ENCODE measurements at regions not wholly inside any gene's neighbourhood (a gene's known extent, or its start where the extent isn't known, plus 50 kb on each side); places are given as distances from the start of the nearest gene placed in this dataset.
"Not testable (repeated sequence)": the region's sequence is repeated elsewhere in the genome, so short reads cannot be mapped to it uniquely, and the experiment has no call there.

DNA sequence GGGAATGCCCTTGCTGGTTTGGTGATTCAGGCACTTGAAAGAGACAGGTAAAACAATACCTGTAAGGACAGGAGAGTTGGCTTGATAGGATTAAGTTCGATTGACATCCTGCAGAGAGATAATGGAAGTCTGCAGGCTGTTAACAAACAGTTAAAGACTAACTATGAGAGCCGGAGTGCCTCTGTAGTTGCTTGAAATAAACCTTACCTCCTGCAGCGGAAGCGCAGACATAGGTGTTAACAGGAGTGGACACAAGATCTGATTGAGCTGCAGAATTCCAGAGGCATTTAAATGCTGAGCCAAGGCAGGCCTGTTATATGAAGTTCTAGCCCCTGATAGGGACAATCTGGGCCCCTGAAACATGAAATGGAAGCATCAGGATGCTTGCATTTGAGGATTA is 416.7 kb upstream of the MAOA start:
- no peak for DNase-seq

DNA sequence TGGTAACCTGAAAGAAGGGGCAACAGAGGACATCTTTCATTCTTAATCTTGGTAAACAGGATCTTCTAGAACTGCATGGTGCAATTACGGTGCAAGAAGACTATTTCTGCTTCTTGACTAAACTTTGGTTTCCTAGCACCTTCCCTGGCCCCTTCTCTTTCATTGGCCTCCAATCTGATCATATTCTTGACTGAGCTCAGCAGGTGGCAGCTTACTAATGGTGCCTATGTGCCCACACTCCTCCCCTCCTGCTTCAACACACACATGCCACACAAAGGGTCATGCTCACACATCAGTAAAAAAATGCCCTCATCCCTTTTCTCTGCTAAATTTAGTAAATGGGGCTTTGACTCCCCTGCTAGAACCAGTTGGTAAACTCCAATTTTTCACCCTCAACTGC is 400.5 kb upstream of the MAOA start:
- DNase-seq: no peak

GRCh38 chrX:43266487-43266886 is 389.6 kb upstream of the MAOA start:
- DNase-seq: no peak

DNA sequence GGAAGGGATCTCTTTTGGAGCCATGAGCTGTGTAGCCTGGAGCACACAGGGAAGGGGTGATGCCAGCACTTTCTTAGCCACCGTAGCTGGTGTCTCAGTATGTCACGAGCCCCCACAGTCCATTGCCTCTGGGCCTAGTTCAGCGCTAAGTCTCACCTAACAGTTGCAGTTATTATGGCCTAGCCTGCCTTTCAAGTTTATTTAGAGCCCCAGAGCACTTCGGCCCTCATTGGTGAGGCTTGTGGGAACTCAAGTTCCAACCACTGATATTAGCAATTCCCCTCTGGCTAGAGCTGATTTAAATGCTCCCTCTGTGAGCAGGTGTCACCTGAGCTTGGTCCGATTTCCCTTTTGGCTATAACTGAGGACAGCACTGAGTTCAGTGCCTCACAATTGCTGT is 388.4 kb upstream of the MAOA start:
- no peak for DNase-seq

DNA sequence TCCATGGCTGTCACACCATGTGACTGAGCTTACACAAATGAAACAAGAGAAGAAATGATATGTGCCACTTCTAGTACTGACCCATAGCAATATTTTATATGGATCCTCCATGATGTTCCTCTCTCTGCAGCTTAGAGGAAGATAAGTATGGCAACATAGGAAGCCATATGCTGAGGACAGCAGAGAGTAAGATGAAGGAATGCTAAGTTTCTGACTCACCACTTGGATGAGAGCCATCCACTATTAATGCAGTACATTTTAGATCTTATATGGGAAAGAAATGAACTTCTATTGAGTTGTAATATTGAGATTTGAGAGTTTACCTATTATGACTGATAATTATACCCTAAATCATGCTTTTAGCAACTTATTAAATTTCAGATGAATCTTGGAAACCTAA is 386.9 kb upstream of the MAOA start:
- no peak for DNase-seq

DNA sequence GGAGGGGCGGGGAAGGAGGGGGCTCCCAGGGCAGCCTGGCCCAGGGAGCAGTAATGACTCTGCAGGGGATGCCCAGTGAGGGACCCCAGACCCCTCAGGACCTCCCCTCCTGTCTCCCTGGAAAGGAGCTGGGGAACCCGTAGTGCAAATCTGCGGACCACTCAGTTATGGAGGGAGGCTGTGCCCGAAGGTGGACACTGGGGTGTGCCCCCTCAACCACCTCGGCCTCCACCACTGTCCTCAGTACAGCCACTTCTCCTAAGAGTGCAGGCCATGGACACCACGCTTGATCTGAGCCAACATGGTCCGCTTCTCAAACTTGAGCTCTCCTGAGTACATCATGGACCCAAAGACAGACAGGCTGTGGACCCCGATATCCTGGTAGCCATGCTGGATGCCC is 378.2 kb upstream of the MAOA start:
- DNase-seq: no peak

- DNase-seq: no peak
Measured at GRCh38 chrX:43278440-43278839, 377.7 kb upstream of the MAOA start.

DNA sequence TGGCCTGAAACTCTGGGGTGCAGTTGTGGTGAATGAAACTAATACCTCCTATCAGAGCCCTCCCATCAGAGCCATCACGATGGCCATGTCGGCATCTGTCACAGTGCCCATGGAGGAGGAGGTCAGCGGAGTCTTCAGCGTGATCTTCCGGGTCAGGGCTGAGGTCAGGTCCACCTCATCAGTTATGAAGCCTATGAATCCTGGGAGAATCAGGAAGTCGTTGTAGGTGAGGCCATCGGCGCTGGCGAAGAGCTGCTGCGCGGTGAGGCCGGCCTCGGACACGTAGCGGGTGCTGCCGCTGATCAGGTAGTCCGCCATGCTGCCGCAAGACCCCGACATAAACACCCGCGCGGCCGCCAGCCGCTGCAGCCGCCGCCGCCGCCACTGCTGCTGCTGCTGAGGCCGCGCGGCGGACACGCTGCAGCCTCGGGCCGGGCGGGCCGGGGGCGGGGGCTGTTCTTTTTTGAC is 376.7 kb upstream of the MAOA start:
- DNase-seq: no peak

GRCh38 chrX:43283187-43283586 is 372.9 kb upstream of the MAOA start:
- DNase-seq: no peak

DNA sequence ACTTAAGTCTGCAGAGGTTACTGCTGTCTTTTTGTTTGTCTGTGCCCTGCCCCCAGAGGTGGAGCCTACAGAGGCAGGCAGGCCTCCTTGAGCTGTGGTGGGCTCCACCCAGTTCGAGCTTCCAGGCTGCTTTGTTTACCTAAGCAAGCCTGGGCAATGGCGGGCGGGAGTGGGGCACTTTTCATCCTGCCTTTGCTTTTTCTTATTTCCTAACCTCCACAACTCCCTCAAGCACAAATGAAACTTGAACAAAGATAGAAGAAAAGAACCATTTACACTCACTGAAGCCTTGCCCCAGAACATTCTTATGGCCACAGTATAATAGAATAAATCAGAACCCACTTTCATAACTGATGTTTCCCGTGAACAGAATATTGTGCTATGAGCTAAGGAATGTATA is 344.5 kb upstream of the MAOA start:
- DNase-seq: not testable (repeated sequence)

DNA sequence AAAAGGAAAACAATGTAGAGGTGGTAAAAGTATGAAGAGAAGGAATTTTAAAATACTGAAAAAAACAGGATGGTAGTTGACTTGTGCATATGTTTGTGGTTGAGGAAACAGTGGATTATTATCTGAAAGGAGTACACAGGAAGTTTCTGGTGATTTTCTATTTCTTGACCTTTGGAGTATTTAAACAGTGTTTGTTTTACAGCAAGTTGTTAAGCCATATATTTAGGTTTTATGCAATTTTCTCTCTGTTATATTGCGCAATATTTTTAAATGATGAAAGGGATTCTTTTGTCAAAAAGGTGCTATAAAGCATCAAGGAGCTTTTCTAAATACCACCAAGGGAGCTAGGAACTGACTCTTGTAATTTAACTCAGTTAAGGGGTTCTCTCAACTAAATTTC is 343.1 kb upstream of the MAOA start:
- DNase-seq: no peak

DNA sequence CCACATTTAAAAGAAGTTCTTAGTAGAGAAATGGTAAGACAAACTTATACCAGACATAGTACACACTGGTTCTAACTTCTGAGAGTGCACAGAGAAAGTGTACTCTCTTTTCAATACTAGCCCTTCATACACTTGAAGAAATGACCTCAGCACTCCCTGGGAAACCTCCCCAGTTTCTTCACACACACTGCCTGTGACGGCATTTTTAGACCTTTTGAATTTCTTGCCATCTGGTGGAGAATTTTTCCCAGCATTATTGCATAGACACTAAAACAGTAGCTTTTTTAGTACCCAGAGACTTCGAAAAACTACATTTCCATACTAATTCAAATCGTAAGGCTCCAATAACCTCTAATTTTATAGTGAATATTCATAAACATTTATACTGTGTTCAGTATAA is 341.6 kb upstream of the MAOA start:
- DNase-seq: no peak

- no peak for DNase-seq
Measured at GRCh38 chrX:43315622-43316021, 340.5 kb upstream of the MAOA start.

DNA sequence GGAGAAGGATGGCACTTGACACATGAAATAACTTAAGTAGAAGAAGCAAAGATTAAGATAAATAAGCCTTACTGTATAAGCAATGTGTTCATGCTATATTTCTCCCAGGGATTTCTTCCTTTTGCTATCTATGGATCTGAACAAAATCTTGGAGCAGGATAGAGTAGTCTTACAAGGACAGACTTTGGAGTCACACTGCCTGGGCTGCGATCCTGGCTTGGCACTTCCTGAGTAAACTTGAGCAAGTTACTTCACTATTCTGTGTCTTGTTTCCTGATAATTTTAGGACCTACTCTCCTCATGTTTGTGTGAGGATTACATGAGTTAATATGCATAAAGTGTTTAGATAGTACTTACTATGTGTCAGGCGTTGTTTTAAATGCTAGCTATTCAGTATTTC is 340.0 kb upstream of the MAOA start:
- DNase-seq: no peak

GRCh38 chrX:43317378-43317777 is 338.7 kb upstream of the MAOA start:
- DNase-seq: no peak

DNA sequence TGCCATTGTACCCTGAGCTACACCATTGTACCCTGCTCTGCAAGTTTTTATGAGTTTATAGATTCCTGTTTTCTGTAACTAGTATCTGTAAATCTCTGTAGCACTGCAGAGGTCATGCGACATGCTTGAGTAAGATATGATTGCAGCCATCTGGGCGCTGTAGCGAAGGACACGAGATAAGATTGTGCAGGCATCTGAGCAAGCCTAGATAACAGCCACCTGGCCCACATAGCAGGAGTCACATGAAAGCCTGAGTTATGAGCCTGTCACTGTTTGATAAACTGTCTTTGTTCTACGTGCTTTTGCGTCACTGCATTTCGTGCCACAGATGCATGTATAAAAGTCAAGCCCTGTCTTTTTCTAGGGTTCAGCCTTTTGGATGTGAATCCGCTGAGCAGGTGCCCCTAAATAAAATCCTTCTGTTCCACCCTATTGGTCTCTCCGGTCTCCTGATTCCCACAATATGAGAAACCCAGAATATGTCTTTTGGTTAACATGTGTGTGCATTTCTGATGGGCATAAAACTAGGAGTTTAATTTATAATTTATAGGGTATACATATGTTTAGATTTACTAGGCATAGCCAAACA is 327.6 kb upstream of the MAOA start:
- DNase-seq: no peak

- no peak for DNase-seq
Measured at GRCh38 chrX:43333543-43333942, 322.6 kb upstream of the MAOA start.

GRCh38 chrX:43345166-43345565 is 310.9 kb upstream of the MAOA start:
- DNase-seq: no peak

DNA sequence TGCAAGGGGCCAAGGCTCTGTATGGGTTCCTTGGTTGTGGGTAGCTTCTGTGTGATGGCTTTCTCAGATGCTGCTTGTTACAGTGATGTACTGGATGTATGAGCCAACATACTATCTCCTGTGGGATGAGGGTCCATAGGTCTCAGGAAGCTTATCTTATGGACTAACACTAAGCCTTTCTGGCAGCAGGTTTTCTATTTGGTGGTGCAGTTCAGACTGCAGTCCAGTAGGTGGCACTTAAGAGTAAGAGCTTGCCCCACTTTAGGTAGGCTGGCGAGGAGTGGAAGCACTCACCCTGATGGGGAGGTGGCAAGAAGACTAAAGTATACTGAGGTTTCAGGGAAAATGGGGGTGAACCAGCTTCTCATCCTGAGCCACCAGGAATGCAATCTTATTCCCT is 306.7 kb upstream of the MAOA start:
- no peak for DNase-seq

GRCh38 chrX:43350935-43351334 is 305.2 kb upstream of the MAOA start:
- DNase-seq: no peak

DNA sequence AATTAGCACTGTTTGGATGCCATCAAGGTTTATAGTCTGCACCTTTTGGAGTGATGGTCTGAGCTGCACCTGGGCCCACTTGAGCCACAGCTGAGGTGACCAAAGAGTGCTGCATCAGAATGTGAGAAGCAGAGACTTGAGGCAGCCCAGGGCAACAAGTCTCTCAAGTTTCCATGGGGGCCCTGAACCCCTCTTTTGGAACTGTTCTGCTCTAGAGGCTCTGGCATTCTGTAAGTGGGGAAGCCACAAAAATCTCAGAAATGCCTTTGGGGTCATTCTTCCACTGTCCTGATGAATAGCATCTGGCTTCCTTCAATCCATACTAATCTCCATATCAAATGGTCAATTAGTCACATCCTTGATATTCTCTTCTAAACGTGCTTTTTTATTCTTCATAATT is 298.4 kb upstream of the MAOA start:
- no peak for DNase-seq

DNA sequence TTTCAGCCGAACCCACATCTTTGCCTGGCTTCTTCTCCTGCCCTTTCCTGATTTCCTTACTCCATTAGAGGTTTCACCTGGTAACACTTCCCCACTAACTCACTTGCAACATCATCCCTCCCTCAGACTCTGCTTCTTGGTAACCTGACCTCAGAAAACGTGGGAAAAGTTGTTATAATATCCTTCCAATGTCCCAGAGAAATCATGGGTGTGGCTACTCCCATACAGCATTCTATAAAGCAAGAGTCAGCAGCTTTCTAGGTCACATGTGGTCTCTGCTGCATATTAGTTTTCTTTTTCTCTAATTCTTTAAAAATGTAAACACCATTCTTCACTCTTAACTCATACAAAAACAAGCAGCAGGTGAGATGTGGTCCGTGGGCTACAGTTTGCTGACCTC is 283.1 kb upstream of the MAOA start:
- DNase-seq: no peak

DNA sequence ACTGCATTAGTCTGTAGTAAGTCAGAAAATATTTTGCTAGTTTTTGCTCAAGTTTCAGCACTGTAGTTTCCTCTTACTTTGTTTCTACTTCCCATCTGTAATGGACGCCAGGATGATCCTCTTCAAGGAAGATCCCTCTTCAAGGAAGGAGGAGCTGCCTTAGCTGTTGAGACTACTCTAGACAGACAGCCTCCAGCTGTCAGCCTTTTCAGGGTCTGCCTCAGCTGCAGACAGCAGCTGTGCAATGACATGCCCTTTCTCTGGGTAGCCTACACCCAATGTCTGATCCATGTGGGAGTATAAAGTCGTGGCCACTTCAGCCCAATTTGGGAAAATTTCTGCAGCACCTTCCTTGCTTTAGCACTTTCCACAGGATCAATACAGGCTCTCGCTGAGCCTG is 281.0 kb upstream of the MAOA start:
- no peak for DNase-seq

GRCh38 chrX:43380704-43381103 is 275.4 kb upstream of the MAOA start:
- no peak for DNase-seq

- no peak for DNase-seq
Measured at GRCh38 chrX:43386875-43387274, 269.2 kb upstream of the MAOA start.

DNA sequence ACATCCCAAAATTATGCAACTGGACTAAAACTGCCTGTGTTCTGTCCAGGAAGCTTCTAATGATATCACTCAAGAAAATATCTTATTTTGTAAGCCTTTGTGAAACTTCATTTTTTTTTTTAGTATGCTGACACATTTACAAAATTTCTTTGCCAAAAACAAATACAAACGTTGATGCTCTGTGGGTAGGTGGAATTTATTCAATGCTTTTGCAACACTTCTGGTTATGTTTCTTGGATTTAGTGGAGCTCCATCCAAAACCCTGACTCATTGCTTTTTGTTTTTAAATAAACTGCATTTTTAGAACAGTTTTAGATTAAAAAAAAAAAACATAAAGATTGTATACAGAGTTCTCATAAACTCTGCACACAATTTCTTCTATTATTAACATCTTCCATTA is 250.9 kb upstream of the MAOA start:
- DNase-seq: no peak

Measured in right forelimb (tissue), 1 donor.